Smooth muscle cell of the brain vasculature (primary cell): ENCODE measurements at regions not wholly inside any gene's neighbourhood (a gene's known extent, or its start where the extent isn't known, plus 50 kb on each side); places are given as distances from the start of the nearest gene placed in this dataset.

ENCODE experiments used
- DNase-seq: peaks from one replicate; pipeline ENCODE4 v3.0.0-alpha.2; 2012; ENCODE audit warnings: low read depth, low spot score

DNA sequence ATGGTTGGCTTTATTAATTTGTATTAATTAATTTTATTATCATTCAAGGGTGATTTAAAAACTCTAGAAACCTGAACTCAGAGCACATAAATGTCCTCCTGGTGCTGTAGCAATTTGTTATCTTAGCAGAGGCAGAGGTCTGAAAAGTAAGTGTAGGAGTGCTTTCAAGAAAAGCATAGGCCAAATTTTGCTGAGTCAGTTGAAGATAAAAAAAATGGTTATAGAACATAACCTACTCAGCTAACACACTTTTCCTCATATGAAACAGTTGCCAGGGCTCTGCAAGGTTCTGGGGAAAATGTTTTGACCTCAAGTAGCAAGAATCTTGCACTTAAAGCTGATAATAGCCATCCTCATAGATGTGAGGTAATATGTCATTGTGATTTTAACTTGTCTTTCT is 53.5 kb upstream of the CHODL start:
- DNase-seq = no peak

DNA sequence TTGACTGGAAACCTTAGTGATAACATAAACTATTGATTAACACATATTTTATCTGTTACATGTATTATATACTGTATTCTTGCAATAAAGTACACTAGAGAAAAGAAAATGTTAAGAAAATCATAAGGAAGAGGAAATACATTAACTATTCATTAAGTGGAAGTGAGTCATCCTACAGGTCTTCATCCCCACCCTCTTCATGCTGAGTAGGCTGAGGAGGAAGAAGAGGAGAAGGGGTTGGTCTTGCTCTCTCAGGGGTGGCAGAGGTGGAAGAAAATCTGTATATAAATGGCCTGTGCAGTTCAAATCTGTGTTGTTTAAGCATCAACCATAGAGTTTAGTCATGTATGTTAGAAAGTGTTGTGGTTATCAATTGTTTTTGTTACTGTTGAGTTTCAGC is 66.1 kb upstream of the CHODL start:
- no peak for DNase-seq

DNA sequence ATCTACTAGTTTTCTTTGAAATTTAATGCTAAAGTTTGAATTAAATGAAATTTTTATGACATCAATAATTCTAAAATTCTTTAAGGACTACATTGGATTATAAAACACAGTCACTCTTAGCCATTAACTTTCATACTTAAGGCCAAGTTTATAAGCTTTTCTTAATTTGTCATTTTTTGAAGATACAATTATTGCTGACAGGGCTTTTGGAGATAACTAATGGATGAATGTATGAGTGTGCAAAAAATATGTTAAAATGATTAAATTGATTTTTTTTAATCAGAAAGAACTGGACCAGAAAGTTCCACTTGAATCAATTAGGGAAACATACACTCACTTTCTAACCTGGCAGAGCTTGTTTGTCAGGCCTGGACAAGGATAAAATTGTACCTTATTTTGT is 70.3 kb upstream of the CHODL start:
- DNase-seq = no peak

DNA sequence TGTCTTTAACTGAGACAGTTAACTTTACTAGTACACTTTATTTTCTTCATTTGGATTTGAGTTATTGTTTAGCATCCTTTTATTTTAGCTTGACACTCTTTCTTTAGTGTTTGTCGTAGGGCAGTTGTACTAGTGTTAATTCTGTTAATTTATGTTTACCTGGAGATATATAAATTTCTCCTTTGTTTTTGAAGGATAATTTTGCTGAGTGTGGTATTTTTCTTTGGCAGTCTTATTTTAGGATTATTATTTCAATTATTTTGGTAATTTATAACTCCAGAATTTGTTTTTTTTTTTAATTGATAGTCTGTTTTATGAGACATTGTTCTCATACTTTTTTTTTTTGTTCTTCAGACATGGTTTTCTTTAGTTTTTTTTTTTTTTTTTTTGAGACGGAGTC is 73.8 kb upstream of the CHODL start:
- no peak for DNase-seq

DNA sequence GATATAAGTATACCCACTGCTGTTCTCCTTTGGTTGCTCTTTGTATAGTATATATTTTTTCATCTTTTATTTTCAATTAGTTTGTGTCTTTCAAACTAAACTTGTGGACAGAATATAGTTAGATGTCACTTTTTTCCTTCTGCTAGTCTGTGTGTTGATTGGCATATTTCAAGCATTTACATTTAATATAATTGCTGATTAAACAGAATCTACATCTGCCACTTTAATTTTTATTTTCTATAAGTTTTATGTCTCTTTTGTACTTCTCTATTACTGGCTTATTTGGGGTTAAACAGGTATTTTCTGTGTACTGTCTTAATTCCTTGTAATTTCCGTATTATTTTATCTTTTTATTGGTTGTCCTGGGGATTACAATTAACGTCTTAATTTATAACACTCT is 74.4 kb upstream of the CHODL start:
- DNase-seq = no peak

DNA sequence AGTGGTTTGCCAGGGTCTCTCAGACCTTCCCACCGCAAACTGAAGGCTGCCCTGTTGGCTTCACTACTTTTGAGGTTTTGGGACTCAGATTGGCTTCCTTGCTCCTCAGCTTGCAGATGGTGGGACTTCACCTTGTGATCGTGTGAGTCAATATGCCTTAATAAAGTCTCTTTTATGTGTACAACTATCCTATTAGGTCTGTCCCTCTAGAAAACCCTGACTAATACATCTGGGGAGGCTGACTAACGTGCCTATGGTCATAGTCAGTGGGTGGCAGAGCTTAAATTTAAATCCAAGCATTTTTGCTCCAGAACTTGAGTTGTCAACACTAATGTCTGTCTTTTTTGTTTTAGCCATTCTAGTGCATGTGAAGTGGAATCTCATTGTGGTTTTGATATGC is 76.5 kb upstream of the CHODL start:
- no peak for DNase-seq

DNA sequence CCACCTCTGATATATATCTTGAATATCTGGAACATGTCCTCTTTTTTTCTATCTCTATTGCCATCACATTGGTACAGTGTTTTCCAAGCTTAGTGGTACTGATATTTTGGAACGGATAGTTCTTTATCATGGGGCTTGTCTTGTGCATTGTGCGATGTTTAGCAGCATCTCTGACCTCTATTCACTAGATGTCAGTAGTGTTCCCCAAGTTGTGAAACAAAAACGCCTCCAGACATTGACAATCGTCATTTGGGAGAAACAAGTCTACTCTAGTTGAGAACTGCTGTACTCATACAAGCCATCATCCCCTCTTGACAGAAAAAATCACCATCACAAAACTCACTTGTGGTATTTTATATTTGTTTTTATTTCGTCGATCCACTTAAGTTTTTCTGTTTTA is 79.7 kb upstream of the CHODL start:
- no peak for DNase-seq

DNA sequence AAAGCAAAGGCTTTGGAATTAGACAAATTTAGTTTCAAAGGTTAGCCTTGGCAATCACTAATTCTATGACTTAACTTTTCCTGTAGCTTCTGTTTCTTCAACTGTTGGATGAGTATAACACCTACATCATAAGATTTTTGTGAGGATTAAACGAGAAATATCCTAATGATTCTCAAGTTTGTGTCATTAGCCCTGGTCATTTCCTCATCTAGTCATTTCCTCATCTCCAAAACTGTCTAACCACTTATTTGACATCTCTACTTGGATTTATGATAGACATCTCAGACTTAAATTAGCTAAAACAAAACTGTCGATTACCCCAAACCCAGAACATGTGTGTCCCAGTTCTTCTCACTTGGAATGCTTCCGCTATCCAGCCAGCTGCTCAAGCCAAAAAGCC is 80.2 kb upstream of the CHODL start:
- DNase-seq = no peak

DNA sequence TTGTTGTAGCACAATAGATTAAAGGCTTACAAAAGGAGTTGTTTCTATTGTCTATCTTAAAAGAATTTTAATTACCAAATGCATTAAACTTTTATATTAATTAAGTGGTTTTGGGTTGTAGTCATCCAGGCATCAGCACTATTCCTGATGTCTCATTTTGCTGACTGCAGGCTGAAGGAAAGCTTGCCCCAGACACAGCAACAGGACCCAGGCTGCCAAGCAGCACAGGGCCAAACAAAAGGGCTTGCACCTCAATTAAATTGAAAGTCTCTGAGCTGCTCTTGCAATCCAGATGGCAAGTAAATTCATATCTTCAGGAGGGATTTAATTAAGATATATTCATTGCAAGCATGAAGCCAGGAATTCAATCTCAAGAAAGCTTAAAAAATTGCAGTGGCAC is 80.7 kb upstream of the CHODL start:
- DNase-seq = no peak

DNA sequence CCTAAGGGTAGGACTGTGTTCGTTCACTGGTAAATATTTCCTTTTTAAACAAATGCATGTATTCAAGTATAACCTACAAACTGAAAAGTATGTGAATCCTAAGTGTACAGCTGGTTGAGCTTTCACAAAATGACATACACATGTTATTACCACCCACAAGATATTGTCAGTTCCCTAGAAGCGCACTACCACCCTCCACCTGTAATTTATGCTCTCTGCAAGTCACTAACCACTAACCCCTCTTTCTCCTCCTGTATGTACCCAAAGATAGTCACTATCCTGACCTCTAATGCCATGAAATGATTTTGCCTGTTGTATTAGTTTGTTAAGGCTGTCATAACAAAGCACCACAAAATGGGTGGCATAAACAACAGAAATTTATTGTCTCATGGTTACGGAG is 82.8 kb upstream of the CHODL start:
- no peak for DNase-seq

DNA sequence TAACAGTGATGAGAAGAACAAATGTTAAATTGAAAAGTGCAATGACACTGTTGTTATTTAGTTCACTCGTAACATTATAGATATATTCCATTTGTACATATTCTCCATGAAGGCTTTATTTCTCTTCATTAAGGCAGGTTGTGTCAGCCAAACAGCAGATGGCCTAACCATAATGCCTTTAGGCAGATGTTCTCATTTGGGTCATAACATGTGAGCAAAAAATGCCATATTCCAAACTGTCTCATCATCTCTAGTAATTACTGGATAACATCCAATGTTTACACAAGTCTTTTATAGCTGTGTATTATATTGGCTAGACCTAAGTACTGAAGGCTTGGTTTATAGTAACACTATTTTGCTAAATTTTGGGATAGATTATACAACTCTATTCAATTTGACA is 87.2 kb upstream of the CHODL start:
- DNase-seq = no peak

DNA sequence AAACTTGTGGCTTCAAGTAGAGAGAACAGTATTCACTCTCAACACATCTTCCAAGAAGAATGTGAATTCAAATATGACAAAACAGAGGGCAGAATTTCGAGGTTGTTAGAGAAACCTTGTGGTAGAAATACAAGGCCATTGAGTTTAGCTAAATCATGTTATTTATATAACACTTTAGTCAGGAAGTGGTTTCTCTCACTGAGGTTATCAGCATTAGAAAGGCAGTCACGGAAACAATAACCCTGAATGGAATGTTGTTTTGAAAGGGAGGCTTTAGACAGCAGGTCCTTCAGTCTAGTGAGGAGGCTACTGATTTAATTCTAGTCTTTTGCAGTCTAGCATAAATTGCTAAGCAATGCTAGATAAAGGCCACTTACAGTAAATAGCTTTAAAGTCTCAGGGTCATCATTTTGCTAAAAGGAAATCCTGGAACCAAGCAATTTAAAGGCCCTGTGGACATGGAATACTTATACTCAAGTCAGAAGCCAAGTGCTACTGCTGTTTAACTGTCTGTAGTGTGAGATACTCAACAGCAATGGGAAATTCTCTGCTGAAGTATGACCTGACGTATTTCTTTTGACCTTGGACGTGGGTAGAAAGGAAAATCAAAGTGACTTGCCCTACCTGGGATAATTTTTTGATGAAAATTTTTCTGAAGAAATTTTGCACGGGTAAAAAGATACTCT is 89.0 kb upstream of the CHODL start:
- DNase-seq = no peak

DNA sequence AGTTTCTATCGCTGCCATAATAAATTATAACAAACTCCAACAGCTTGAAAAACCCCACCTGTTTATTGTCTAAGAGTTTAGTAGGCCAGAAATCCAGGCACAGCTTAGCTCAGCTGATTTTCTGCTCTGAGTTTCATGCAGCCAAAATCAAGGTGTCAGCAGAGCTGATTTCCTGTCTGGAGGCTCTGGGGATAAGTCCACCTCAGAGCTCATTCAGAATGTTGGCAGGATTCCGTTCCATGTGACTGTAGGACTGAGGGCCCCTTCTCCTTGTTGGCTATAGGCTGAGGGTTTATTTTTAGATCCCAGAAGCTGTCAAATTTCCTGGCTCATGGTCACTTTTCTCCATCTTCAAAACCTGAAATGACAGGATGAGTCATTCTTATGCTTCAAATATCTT is 91.6 kb upstream of the CHODL start:
- no peak for DNase-seq

DNA sequence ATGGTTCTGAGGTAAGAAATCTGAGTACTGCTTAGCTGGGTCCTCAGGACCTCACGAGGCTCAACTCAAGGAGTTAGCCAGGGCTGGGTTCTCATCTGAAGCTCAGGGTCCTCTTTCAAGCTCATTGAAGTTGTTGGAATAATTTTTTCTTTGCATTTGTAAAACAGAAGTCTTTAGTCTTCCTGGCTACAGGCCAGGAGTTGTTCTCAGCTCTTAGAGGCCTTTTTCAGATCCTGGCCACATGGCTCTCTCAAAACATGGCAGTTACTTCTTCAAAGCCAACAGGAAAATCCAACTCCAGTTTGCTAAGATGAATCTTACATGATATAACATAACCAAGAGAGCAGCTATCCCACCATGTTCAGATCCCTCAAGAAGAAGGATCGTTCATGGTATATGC is 92.3 kb upstream of the CHODL start:
- DNase-seq = no peak

DNA sequence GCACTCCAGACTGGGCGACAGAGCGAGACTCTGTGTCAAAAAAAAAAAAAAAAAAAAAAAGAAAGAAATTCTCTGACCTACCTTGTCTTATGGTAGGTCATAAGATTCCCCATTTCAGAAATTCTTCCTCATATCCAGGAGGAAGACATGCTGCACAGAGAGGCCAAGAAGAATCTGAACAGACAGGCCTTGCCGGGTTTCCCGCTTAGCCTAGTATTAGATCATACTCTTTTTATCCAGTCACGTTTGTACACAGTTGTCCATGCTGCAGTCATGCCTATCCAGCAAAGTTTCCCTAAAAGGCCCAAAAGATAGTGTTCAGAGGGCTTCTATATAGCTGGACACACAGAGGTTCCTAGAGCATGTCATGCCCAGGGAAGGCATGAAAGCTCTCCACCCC is 93.6 kb upstream of the CHODL start:
- DNase-seq = no peak

DNA sequence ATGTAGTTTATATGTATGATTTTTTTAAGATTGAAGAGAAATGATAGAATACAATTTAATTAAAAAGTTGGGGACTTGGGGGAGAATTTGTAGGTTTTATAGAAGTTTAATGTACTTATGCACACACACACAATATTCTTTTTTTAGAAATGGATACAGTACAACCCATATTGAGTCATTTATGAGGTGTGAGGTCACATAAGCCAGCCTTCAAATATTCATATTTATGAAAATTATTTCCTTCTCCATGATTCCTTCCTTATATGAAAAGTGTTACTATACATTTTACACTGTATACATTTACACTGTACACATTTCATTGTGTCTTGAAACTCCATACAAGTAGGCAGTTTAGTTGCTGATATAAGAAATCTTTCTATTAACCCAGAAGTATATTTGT is 96.2 kb upstream of the CHODL start:
- DNase-seq = no peak

DNA sequence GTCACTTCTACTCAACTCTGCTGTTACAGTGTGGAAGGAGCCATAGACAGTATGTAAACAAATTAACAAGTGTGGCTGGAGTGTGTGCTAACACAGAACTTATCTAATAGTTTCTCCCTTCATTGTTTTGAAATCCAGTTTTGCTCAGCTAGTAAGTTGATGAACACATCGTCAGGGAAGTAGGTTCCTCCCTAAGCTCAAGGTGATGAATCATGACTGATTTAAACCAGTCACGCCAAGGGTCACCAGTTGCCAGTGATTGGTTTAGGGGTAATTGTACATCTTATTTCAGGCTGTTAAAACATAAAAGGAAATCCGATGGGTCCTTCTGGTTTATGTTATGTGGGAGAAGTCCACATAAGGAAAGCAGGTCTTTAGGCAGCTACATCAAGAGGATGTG is 97.0 kb upstream of the CHODL start:
- no peak for DNase-seq

DNA sequence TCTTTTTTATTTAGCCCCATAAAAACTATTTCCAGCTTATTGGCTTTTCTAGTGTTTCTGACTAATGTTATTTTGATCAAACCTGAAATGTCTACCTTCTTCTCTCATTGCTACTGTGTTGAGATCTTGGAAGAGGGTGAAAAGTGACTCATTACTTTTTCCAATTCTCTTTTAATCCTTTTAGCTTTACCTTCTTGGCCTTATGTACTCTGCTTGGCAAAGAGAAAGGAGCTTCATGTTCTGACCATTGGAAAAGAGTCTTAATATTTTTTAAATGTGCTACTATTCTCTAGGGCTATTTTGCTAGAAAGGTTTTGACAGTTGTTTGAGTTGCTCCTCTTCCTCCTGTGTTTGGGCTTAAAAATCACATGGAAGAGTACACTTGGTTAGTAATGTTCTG is 97.8 kb upstream of the CHODL start:
- DNase-seq = no peak

DNA sequence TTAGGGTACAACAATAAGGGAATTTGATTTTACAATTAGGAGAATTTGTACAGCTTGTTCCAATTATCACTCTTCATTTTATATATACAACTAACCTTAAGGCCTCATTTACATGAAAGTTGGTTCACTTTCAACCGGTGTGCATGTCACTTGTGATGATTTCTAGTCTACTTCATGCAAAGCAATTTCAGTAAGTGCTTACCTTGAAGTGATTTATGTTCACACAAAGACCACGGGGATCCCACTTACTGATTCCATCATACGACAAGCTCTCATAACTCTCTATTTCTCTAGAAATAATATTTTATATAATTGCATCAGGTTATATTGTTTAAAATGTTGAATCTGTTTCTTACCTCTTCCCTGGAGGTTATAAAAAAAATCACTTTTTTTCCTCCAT is 100.3 kb upstream of the CHODL start:
- DNase-seq = no peak

DNA sequence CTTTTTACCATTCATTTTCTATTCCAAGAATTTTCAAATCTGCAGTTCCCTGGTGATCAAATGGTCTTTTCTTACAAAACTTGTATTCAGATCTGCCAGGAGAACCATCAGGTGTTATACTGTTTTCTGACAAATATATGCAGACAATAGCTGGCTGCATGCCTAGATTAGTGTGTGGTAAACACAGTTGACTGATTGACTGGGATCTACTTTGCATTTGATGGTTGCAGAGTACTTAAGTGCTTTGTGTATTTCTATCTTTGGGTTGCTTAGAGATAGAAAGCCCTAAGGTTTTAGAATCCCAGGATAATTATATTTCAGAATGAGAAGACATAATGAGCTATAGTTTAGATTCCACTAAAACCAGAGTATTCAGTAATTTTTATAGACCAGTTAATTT is 102.0 kb upstream of the CHODL start:
- DNase-seq = no peak

DNA sequence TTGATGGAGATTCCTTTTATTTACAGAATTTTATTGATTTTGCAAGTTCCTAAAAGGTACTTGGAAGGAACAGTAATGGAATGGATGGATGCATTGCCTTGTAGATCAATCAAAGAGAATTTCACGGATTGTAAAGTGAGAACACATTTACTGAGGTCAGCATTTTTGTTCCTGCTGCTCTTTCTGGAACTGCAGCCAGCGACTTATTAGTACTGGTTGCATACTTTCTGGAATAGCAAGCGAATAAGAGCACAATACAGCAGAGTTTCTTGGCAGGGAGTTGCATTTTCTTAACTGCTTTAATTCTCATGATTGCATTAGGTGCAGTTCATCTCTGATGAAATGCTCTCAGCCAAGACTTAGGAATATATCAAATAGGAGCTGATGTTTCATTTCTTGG is 106.1 kb upstream of the CHODL start:
- DNase-seq = no peak

DNA sequence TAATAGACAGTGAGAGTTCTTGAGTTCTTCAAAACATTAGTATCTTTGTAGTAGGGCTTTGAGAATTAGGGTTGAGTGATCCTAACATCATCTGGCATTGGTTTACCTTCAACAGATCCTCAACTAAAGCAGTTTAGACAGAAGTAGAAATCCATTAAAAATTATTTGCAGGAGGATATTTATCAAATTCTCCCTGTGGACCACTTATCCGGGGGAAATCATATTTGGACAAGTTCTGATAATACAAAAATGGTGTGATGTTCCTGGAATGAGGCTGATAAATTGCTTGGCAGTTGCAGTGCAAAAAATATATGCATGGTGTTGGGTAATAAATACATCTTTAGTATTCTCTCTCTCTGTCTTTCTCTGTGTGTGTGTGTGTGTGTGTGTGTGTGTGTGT is 115.1 kb upstream of the CHODL start:
- DNase-seq = no peak

DNA sequence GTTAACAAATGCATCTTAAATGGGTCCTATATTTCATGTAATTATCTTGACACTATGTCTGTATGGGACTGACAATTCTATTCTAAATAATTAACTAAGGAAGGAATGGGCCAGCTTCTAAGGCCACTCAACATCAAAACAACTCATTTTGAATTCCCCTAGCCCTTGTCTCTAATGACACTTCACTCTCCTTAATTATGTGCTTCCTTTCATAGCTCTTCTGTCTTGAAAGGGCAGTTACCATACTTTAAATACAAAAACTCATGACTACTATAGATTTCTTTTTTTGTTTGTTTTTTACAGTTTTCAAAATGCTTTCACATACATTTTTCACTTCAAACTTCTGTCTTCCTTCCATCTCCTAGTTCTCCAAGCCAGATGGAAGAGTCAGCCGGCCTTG is 126.1 kb upstream of the CHODL start:
- DNase-seq = no peak

DNA sequence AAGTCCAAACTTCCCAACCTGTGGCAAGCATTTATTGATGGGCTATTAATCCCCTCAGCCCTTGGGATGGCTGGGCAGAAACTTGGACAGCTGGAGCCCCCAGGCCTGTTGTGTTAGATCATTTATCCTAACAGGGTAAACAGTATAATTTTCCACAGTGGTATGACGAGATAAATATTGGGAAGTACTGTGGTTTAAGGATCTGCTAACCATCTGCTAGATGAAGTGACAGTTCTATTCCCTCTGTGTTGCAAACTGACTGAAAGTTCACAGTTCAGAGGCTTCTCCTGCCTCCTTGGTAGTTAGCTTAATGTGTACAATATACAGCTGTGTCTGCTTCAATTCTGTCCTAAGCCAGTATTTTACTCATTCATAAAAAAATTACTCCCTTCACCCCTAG is 127.5 kb upstream of the CHODL start:
- DNase-seq = no peak

DNA sequence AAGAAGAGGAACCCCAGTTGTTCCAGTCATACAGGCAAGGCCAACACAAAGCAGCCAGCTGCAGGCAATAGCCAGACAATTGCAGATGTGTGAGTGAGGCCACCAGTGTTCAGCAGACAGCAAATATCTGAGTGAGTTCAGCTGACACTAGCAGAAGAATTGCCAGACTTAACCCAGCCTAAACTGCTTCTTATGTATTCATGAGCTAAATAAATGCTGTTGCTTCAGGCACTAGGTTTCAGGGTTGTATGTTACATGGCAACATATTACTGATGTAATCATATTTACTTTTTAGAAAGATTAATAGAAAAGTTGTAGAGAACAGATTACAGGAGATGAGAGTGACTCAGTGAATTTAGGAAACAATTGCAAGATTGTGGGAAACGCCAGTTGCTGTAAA is 129.8 kb upstream of the CHODL start:
- no peak for DNase-seq
